GM12892 (cell line): ENCODE measurements at regions not wholly inside any gene's neighbourhood (a gene's known extent, or its start where the extent isn't known, plus 50 kb on each side); places are given as distances from the start of the nearest gene placed in this dataset.

Experiments used
- POLR2A ChIP-seq: IDR thresholded peaks from 2 replicates; pipeline ENCODE4 v1.6.1; 2011; ENCODE audit warnings: low read depth, low read length, control low read depth
- POLR2AphosphoS5 ChIP-seq: IDR thresholded peaks from 2 replicates; pipeline ENCODE4 v1.6.1; 2011; ENCODE audit warnings: low read depth, low read length, control low read depth
- TAF1 ChIP-seq: IDR thresholded peaks from 2 replicates; pipeline ENCODE4 v1.6.1; 2011; ENCODE audit warnings: low read depth, mild to moderate bottlenecking, control low read depth, low read length, borderline replicate concordance

GRCh38 chr10:118974951-118975350 is 54.6 kb upstream of the NANOS1 start:
- TF ChIP-seq TAF1 (no peak), POLR2A (no peak), POLR2AphosphoS5 (no peak)
